ENCODE measurements at regions not wholly inside any gene's neighbourhood (a gene's known extent, or its start where the extent isn't known, plus 50 kb on each side); places are given as distances from the start of the nearest gene placed in this dataset.

DNA sequence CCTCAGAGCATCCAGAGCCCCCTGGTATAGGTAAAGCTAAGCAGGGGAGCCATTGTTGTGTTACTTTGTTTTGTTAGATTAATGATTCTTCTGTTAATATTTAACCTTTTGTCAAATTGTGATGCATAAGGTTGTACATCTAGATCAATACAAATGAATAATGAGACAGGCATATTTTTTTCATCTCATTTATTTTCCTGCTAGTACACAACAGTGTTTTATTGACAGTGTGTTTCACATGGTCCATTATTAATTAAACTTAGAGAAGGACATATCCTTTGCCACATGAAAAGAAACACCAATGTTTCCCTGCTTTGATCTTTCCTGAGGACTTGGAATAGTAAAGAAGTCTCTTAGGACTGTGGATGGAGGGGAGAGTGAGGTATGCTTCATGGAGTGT is 543.6 kb upstream of the CFAP20DC start:
- DNase-seq, result no peak

DNA sequence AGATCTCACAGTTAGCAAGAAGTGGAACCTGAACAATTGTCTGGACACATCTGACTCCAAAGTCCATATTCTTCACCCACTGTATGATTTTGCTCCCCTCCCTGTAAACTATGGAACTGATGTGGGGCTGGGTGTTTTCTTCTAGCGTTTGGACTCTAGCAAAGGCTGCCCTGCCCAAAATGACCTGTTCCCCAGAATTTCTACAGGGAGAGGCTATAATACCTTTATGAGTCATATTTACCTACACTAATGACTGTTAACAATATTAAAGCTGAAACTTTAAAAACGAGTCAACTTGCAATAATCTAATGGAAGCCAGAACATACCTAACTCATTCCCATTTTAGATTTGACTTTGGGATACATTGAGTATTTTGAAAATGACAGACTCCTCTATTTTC is 531.2 kb upstream of the CFAP20DC start:
- Mint-ChIP-seq H3K9me3 (peaks cover 0 to 3% of the 10 kb centered on the region in 2 donors), H3K27me3 (peaks cover 0 to 4% of the 10 kb centered on the region in 2 donors), H3K4me1 (ENCODE audit: low read depth in 2 of 2) (no peaks in the 10 kb centered on the region), H3K4me3 (no peak overlapping the region), H3K36me3 (ENCODE audit: insufficient read depth) (no peaks in the 10 kb centered on the region), H3K27ac (no peak overlapping the region)
- ATAC-seq (replicated peaks) (no peak), DNase-seq (no peak)

More for the DNA sequence above, 543.6 kb upstream of the CFAP20DC start:
- peaks cover 0 to 2% of the 10 kb centered on the region in 2 donors for H3K9me3 Mint-ChIP-seq
- ATAC-seq (replicated peaks), result no peak
- H3K27me3 Mint-ChIP-seq, result peaks cover 0 to 30% of the 10 kb centered on the region in 2 donors
- H3K4me1 Mint-ChIP-seq (ENCODE audit: low read depth in 2 of 2), result no peaks in the 10 kb centered on the region
- no peak overlapping the region for H3K4me3 Mint-ChIP-seq
- no peaks in the 10 kb centered on the region for H3K36me3 Mint-ChIP-seq (ENCODE audit: insufficient read depth)
- H3K27ac Mint-ChIP-seq, result no peak overlapping the region

GRCh38 chr3:59580499-59580898 is 530.7 kb upstream of the CFAP20DC start:
- no peaks in the 10 kb centered on the region for H3K36me3 Mint-ChIP-seq (ENCODE audit: insufficient read depth)
- no peaks in the 10 kb centered on the region for H3K27me3 Mint-ChIP-seq
- no peak for ATAC-seq (replicated peaks)
- H3K27ac Mint-ChIP-seq, result peak overlapping the region in 1 of 2 donors; percentile 38
- H3K4me1 Mint-ChIP-seq (ENCODE audit: low read depth in 2 of 2), result no peaks in the 10 kb centered on the region
- no peak overlapping the region for H3K4me3 Mint-ChIP-seq
- no peaks in the 10 kb centered on the region for H3K9me3 Mint-ChIP-seq
- DNase-seq, result no peak

GRCh38 chr3:59578129-59578528 is 528.3 kb upstream of the CFAP20DC start:
- DNase-seq (no peak), ATAC-seq (replicated peaks) (no peak)
- Mint-ChIP-seq H3K36me3 (ENCODE audit: insufficient read depth) (no peaks in the 10 kb centered on the region), H3K27ac (no peak overlapping the region), H3K27me3 (no peaks in the 10 kb centered on the region), H3K4me3 (no peak overlapping the region), H3K9me3 (no peaks in the 10 kb centered on the region), H3K4me1 (ENCODE audit: low read depth in 2 of 2) (peaks cover 0 to 3% of the 10 kb centered on the region in 2 donors)

- ATAC-seq (replicated peaks) (no peak), DNase-seq (no peak)
- H3K9me3 Mint-ChIP-seq, result no peaks in the 10 kb centered on the region
- no peak overlapping the region for H3K27ac Mint-ChIP-seq
- peaks cover 0 to 3% of the 10 kb centered on the region in 2 donors for H3K4me1 Mint-ChIP-seq (ENCODE audit: low read depth in 2 of 2)
- no peaks in the 10 kb centered on the region for H3K27me3 Mint-ChIP-seq
- no peaks in the 10 kb centered on the region for H3K36me3 Mint-ChIP-seq (ENCODE audit: insufficient read depth)
- no peak overlapping the region for H3K4me3 Mint-ChIP-seq
Observed at GRCh38 chr3:59576606-59577005, 526.8 kb upstream of the CFAP20DC start.

- H3K9me3 Mint-ChIP-seq, result no peaks in the 10 kb centered on the region
- H3K4me1 Mint-ChIP-seq (ENCODE audit: low read depth in 2 of 2), result peaks cover 0 to 3% of the 10 kb centered on the region in 2 donors
- H3K36me3 Mint-ChIP-seq (ENCODE audit: insufficient read depth), result no peaks in the 10 kb centered on the region
- ATAC-seq (replicated peaks) (peak; percentile 84), DNase-seq (peak; percentile 79 to 84 (median 81))
- H3K27me3 Mint-ChIP-seq, result peaks cover 0 to 2% of the 10 kb centered on the region in 2 donors
- no peak overlapping the region for H3K4me3 Mint-ChIP-seq
- no peak overlapping the region for H3K27ac Mint-ChIP-seq
Observed at GRCh38 chr3:59575113-59576001, 525.5 kb upstream of the CFAP20DC start.

DNA sequence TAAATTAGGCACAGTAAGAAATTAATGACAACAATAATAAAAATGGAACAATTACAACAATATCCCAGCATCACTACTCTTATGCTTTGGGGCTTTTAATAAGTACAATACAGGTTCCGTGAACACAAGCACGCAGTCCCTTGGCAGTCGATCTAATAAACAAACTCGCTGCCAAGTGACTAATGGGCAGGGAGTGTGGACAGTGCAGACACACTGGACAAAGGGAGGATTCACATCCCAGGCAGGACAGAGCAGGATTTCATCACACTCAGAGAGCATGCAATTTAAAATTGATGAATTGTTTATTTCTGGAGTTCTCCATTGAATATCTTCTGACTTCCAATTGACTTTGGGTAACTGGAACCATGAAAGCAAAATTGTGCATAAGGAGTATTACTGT is 524.1 kb upstream of the CFAP20DC start:
- no peak for DNase-seq
- H3K27ac Mint-ChIP-seq, result no peak overlapping the region
- no peak for ATAC-seq (replicated peaks)
- no peaks in the 10 kb centered on the region for H3K36me3 Mint-ChIP-seq (ENCODE audit: insufficient read depth)
- no peaks in the 10 kb centered on the region for H3K9me3 Mint-ChIP-seq
- no peak overlapping the region for H3K4me3 Mint-ChIP-seq
- H3K27me3 Mint-ChIP-seq, result peaks cover 0 to 11% of the 10 kb centered on the region in 2 donors
- H3K4me1 Mint-ChIP-seq (ENCODE audit: low read depth in 2 of 2), result peaks cover 0 to 3% of the 10 kb centered on the region in 2 donors

- Mint-ChIP-seq H3K4me1 (ENCODE audit: low read depth in 2 of 2) (peaks cover under 1 to 3% of the 10 kb centered on the region in 2 donors), H3K4me3 (no peak overlapping the region), H3K27me3 (peaks cover 0 to 11% of the 10 kb centered on the region in 2 donors), H3K9me3 (no peaks in the 10 kb centered on the region), H3K36me3 (ENCODE audit: insufficient read depth) (no peaks in the 10 kb centered on the region), H3K27ac (no peak overlapping the region)
- DNase-seq (no peak), ATAC-seq (replicated peaks) (no peak)
Observed at GRCh38 chr3:59572106-59572505, 522.3 kb upstream of the CFAP20DC start.

GRCh38 chr3:59570806-59571205 is 521.0 kb upstream of the CFAP20DC start:
- DNase-seq, result no peak
- no peak overlapping the region for H3K4me3 Mint-ChIP-seq
- peaks cover 0 to 11% of the 10 kb centered on the region in 2 donors for H3K27me3 Mint-ChIP-seq
- H3K4me1 Mint-ChIP-seq (ENCODE audit: low read depth in 2 of 2), result peaks cover 5 to 9% of the 10 kb centered on the region in 2 donors
- ATAC-seq (replicated peaks), result no peak
- H3K9me3 Mint-ChIP-seq, result no peaks in the 10 kb centered on the region
- no peak overlapping the region for H3K27ac Mint-ChIP-seq
- H3K36me3 Mint-ChIP-seq (ENCODE audit: insufficient read depth), result no peaks in the 10 kb centered on the region

GRCh38 chr3:59567661-59568060 is 517.8 kb upstream of the CFAP20DC start:
- Mint-ChIP-seq H3K4me1 (ENCODE audit: low read depth in 2 of 2) (peaks cover 3 to 9% of the 10 kb centered on the region in 2 donors), H3K27ac (no peak overlapping the region), H3K9me3 (no peaks in the 10 kb centered on the region), H3K27me3 (peaks cover 0 to 11% of the 10 kb centered on the region in 2 donors), H3K4me3 (no peak overlapping the region), H3K36me3 (ENCODE audit: insufficient read depth) (no peaks in the 10 kb centered on the region)
- DNase-seq (no peak), ATAC-seq (replicated peaks) (no peak)

DNA sequence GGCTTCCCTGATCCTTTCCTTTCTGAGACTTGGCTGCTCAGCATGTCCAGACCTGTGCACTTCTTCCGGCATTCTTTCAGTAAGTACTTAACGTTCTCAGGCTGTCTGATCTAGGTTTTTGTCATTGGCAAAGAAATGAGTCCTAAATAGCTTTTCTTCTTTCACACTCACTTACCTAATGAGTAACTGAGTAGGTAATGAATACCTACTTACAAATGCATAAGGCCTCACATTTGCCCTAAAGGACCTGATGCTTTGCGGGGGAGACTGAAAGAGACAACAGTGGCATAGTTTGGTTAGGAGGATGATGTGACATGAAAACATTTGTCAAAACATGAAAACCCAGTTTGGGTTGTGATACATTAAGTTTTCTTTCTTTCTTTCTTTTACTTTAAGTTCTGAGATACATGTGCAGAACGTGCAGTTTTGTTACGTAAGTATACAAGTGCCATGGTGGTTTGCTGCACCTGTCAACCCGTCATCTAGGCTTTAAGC is 516.7 kb upstream of the CFAP20DC start:
- no peak for DNase-seq
- no peak for ATAC-seq (replicated peaks)
- H3K36me3 Mint-ChIP-seq (ENCODE audit: insufficient read depth), result no peaks in the 10 kb centered on the region
- H3K4me3 Mint-ChIP-seq, result no peak overlapping the region
- peaks cover 3 to 9% of the 10 kb centered on the region in 2 donors for H3K4me1 Mint-ChIP-seq (ENCODE audit: low read depth in 2 of 2)
- H3K27me3 Mint-ChIP-seq, result peaks cover 0 to 11% of the 10 kb centered on the region in 2 donors
- H3K9me3 Mint-ChIP-seq, result no peaks in the 10 kb centered on the region
- no peak overlapping the region for H3K27ac Mint-ChIP-seq

DNA sequence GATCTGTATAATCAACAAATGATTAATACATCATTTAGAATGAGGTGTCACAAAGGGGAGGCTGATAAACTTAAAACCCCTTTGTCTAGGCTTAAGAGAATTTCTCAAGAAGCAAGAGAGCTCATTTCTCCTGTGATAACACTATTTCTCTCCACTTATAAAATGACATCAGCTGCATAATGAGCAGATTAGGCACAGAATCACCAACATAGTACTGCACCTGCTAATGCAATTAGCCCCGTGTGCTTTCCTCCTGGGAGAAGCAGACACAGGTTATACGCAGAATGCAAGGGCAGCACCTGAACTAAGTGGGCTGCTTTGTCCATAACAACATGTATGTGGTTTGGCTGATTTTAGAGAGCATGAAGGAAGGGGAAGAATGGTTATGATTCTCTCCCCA is 515.3 kb upstream of the CFAP20DC start:
- H3K4me3 Mint-ChIP-seq, result no peak overlapping the region
- peaks cover 3 to 9% of the 10 kb centered on the region in 2 donors for H3K4me1 Mint-ChIP-seq (ENCODE audit: low read depth in 2 of 2)
- DNase-seq (no peak), ATAC-seq (replicated peaks) (no peak)
- no peaks in the 10 kb centered on the region for H3K9me3 Mint-ChIP-seq
- H3K36me3 Mint-ChIP-seq (ENCODE audit: insufficient read depth), result no peaks in the 10 kb centered on the region
- H3K27me3 Mint-ChIP-seq, result peaks cover 0 to 7% of the 10 kb centered on the region in 2 donors
- no peak overlapping the region for H3K27ac Mint-ChIP-seq

- Mint-ChIP-seq H3K27ac (no peak overlapping the region), H3K4me1 (ENCODE audit: low read depth in 2 of 2) (peaks cover 5 to 9% of the 10 kb centered on the region in 2 donors), H3K4me3 (no peak overlapping the region), H3K27me3 (no peaks in the 10 kb centered on the region), H3K36me3 (ENCODE audit: insufficient read depth) (no peaks in the 10 kb centered on the region), H3K9me3 (no peaks in the 10 kb centered on the region)
- ATAC-seq (replicated peaks), result no peak
- DNase-seq, result no peak
Observed at GRCh38 chr3:59563966-59564365, 514.1 kb upstream of the CFAP20DC start.

GRCh38 chr3:59563072-59563605 is 513.3 kb upstream of the CFAP20DC start:
- ATAC-seq (replicated peaks) (no peak), DNase-seq (no peak)
- Mint-ChIP-seq H3K27ac (no peak overlapping the region), H3K9me3 (no peaks in the 10 kb centered on the region), H3K27me3 (no peaks in the 10 kb centered on the region), H3K36me3 (ENCODE audit: insufficient read depth) (no peaks in the 10 kb centered on the region), H3K4me1 (ENCODE audit: low read depth in 2 of 2) (peaks cover 5 to 9% of the 10 kb centered on the region in 2 donors), H3K4me3 (no peak overlapping the region)

Data from effector memory CD8-positive, alpha-beta T cell (primary cell).